HL-60 (cell line): ENCODE measurements at regions not wholly inside any gene's neighbourhood (a gene's known extent, or its start where the extent isn't known, plus 50 kb on each side); places are given as distances from the start of the nearest gene placed in this dataset.

Experiments used
- DNase-seq, 2 experiments: peaks; one replicate each; pipeline ENCODE4 v3.0.0-alpha.2; 2010 to 2020; ENCODE audit warnings: low read depth in 1 of 2, low spot score in 1 of 2
- H3K27ac ChIP-seq: fragments of 250-450 bp; sonication (Bioruptor Pico); replicated peaks from 2 replicates; pipeline ENCODE4 v1.5.1; 2020; ENCODE audit warnings: mild to moderate bottlenecking, moderate library complexity
- H3K27me3 ChIP-seq: fragments of 250-450 bp; sonication (Bioruptor Pico); 2 replicates; pipeline ENCODE4 v1.5.1; 2021; ENCODE audit warnings: mild to moderate bottlenecking, moderate library complexity; ENCODE audit not compliant: insufficient read depth, poor library complexity, severe bottlenecking
- H3K4me3 ChIP-seq: replicated peaks from 2 replicates; pipeline ENCODE4 v1.5.1; 2011; ENCODE audit warnings: mild to moderate bottlenecking, control low read depth, low read length; ENCODE audit not compliant: insufficient read depth
- CTCF ChIP-seq: IDR thresholded peaks from one replicate; pipeline ENCODE4 v1.5.1; 2011; ENCODE audit warnings: low read length, control low read depth, inconsistent platforms; ENCODE audit not compliant: insufficient read depth
- GABPA ChIP-seq: IDR thresholded peaks from 2 replicates; pipeline ENCODE4 v1.6.1; 2012; ENCODE audit warnings: low read depth
- POLR2AphosphoS5 ChIP-seq: IDR thresholded peaks from 2 replicates; pipeline ENCODE4 v1.6.1; 2012; ENCODE audit warnings: low read depth
- SPI1 ChIP-seq: IDR thresholded peaks from 2 replicates; pipeline ENCODE4 v1.6.1; 2012; ENCODE audit warnings: low read depth, mild to moderate bottlenecking, borderline replicate concordance
- TF ChIP-seq, protein P1 (sequence below): IDR thresholded peaks from 2 replicates; pipeline ENCODE4 v1.6.1; 2012; ENCODE audit warnings: low read depth; ENCODE audit not compliant: insufficient replicate concordance

- no peak for DNase-seq
- H3K27me3 ChIP-seq, result no peaks in the 10 kb centered on the region
- TF ChIP-seq POLR2AphosphoS5 (no peak), SPI1 (no peak), GABPA (no peak), CTCF (no peak)
- TF ChIP-seq, protein P1, sequence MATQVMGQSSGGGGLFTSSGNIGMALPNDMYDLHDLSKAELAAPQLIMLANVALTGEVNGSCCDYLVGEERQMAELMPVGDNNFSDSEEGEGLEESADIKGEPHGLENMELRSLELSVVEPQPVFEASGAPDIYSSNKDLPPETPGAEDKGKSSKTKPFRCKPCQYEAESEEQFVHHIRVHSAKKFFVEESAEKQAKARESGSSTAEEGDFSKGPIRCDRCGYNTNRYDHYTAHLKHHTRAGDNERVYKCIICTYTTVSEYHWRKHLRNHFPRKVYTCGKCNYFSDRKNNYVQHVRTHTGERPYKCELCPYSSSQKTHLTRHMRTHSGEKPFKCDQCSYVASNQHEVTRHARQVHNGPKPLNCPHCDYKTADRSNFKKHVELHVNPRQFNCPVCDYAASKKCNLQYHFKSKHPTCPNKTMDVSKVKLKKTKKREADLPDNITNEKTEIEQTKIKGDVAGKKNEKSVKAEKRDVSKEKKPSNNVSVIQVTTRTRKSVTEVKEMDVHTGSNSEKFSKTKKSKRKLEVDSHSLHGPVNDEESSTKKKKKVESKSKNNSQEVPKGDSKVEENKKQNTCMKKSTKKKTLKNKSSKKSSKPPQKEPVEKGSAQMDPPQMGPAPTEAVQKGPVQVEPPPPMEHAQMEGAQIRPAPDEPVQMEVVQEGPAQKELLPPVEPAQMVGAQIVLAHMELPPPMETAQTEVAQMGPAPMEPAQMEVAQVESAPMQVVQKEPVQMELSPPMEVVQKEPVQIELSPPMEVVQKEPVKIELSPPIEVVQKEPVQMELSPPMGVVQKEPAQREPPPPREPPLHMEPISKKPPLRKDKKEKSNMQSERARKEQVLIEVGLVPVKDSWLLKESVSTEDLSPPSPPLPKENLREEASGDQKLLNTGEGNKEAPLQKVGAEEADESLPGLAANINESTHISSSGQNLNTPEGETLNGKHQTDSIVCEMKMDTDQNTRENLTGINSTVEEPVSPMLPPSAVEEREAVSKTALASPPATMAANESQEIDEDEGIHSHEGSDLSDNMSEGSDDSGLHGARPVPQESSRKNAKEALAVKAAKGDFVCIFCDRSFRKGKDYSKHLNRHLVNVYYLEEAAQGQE, result no peak
- H3K27ac ChIP-seq, result no peak overlapping the region
- no peak overlapping the region for H3K4me3 ChIP-seq
Measured at GRCh38 chr15:56813995-56814394, 80.7 kb upstream of the ZNF280D start.

GRCh38 chr15:56812961-56813360 is 79.7 kb upstream of the ZNF280D start:
- no peak for TF ChIP-seq SPI1
- TF ChIP-seq, protein P1, result no peak
- TF ChIP-seq POLR2AphosphoS5, result no peak
- TF ChIP-seq GABPA, result no peak
- TF ChIP-seq CTCF, result no peak
- no peaks in the 10 kb centered on the region for H3K27me3 ChIP-seq
- H3K4me3 ChIP-seq, result no peak overlapping the region

DNA sequence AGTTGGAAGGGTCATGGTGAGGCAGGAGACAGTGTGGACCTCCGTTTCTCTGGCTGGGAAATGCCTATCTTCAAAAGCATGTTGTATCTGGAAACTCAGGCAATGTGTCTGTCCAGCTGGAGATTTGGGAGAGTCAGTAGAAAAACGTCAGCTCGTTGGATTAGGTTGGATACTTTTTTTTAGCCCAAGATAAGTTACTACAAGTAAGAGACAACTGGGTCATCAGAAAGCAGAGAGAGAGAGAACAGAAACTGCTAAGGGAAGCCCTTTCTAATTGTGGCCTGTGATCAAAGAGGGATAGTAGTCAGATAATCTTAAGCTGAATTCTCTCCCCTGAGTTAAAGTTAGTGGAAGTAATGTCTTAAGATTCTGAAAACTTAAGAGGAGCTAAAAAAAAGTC is 78.9 kb upstream of the ZNF280D start:
- no peak overlapping the region for H3K4me3 ChIP-seq
- no peaks in the 10 kb centered on the region for H3K27me3 ChIP-seq
- TF ChIP-seq CTCF (no peak), POLR2AphosphoS5 (no peak), SPI1 (no peak), GABPA (no peak)
- TF ChIP-seq, protein P1, result no peak
- DNase-seq, result no peak
- H3K27ac ChIP-seq, result no peak overlapping the region

More at GRCh38 chr15:56812961-56813360, 79.7 kb upstream of the ZNF280D start:
- no peak for DNase-seq
- no peak overlapping the region for H3K27ac ChIP-seq
